Endodermal cell (in vitro differentiated cells): ENCODE measurements at regions not wholly inside any gene's neighbourhood (a gene's known extent, or its start where the extent isn't known, plus 50 kb on each side); places are given as distances from the start of the nearest gene placed in this dataset.

ENCODE experiments used
- DNase-seq: peaks from one replicate; pipeline ENCODE4 v3.0.0-alpha.2; 2017
- H3K27ac ChIP-seq: 2 replicates; pipeline ENCODE4 v1.5.1; 2013; ENCODE audit warnings: mild to moderate bottlenecking, low read depth, low read length, moderate library complexity
- H3K27me3 ChIP-seq: 2 replicates; pipeline ENCODE4 v1.6.1; 2013; ENCODE audit warnings: mild to moderate bottlenecking, low read length, moderate library complexity; ENCODE audit not compliant: insufficient read depth, control insufficient read depth, poor library complexity, severe bottlenecking
- H3K36me3 ChIP-seq: 2 replicates; pipeline ENCODE4 v1.7.0; 2013; ENCODE audit warnings: mild to moderate bottlenecking, low read length, moderate library complexity; ENCODE audit not compliant: control insufficient read depth, insufficient read depth
- H3K4me1 ChIP-seq: one replicate; pipeline ENCODE4 v1.7.0; 2013; ENCODE audit warnings: low read length; ENCODE audit not compliant: control insufficient read depth, insufficient read depth
- H3K4me3 ChIP-seq: 2 replicates; pipeline ENCODE4 v1.5.1; 2013; ENCODE audit warnings: mild to moderate bottlenecking, low read length, moderate library complexity
- H3K9ac ChIP-seq: 2 replicates; pipeline ENCODE4 v1.6.1; 2013; ENCODE audit warnings: mild to moderate bottlenecking, low read length, moderate library complexity; ENCODE audit not compliant: poor library complexity, severe bottlenecking; ENCODE audit errors: extremely low read depth
- H3K9me3 ChIP-seq: 2 replicates; pipeline ENCODE4 v1.6.1; 2013; ENCODE audit warnings: mild to moderate bottlenecking, low read length, moderate library complexity; ENCODE audit not compliant: control insufficient read depth
- H3K27ac Mint-ChIP-seq: 2 replicates; pipeline ENCODE4 v1.8.0; 2020; ENCODE audit warnings: mixed read lengths
- H3K27me3 Mint-ChIP-seq: 2 replicates; pipeline ENCODE4 v1.8.0; 2021; ENCODE audit warnings: mild to moderate bottlenecking, mixed read lengths; ENCODE audit not compliant: insufficient read depth
- H3K36me3 Mint-ChIP-seq: 2 replicates; pipeline ENCODE4 v1.8.0; 2020; ENCODE audit warnings: low read depth, mixed read lengths
- H3K4me1 Mint-ChIP-seq: 2 replicates; pipeline ENCODE4 v1.8.0; 2020; ENCODE audit warnings: mixed read lengths
- H3K4me3 Mint-ChIP-seq: 2 replicates; pipeline ENCODE4 v1.8.0; 2020; ENCODE audit warnings: mild to moderate bottlenecking, moderate library complexity, mixed read lengths
- H3K9me3 Mint-ChIP-seq: 2 replicates; pipeline ENCODE4 v1.8.0; 2020; ENCODE audit warnings: mild to moderate bottlenecking, mixed read lengths
- CTCF ChIP-seq: fragments of 200-600 bp; sonication (generic); conservative IDR thresholded peaks from 2 replicates; pipeline ENCODE4 v1.5.0; 2021; ENCODE audit warnings: antibody characterized with exemption, mild to moderate bottlenecking
- WGBS, 2 experiments: methylation state at CpG; one replicate each; pipeline versions ENCODE4 v1.1.5 to v1.1.7; 2013; ENCODE audit warnings: missing lambda C conversion rate in 2 of 2, mixed read lengths in 1 of 2; ENCODE audit not compliant: insufficient coverage in 1 of 2, insufficient read length in 1 of 2; 5-methylcytosine and 5-hydroxymethylcytosine counted together

- no peaks in the 10 kb centered on the region for H3K9me3 ChIP-seq
- Mint-ChIP-seq H3K9me3 (peaks cover 8% of the 10 kb centered on the region), H3K4me1 (no peaks in the 10 kb centered on the region), H3K27ac (no peak overlapping the region), H3K4me3 (no peak overlapping the region), H3K27me3 (no peaks in the 10 kb centered on the region), H3K36me3 (no peaks in the 10 kb centered on the region)
- H3K4me1 ChIP-seq, result no peaks in the 10 kb centered on the region
- H3K27ac ChIP-seq, result no peak overlapping the region
- no peak for DNase-seq
- TF ChIP-seq CTCF, result no peak
- no peak overlapping the region for H3K9ac ChIP-seq
- no peaks in the 10 kb centered on the region for H3K36me3 ChIP-seq
- no peaks in the 10 kb centered on the region for H3K27me3 ChIP-seq
- H3K4me3 ChIP-seq, result no peak overlapping the region
Measured at GRCh38 chr5:92581249-92581648, 999.8 kb downstream of the NR2F1-AS1 start.

- H3K4me3 Mint-ChIP-seq, result no peak overlapping the region
- H3K9me3 Mint-ChIP-seq, result peaks cover 8% of the 10 kb centered on the region
- no peak for DNase-seq
- Histone ChIP-seq H3K4me3 (no peak overlapping the region), H3K27me3 (no peaks in the 10 kb centered on the region), H3K27ac (no peak overlapping the region), H3K36me3 (no peaks in the 10 kb centered on the region), H3K4me1 (no peaks in the 10 kb centered on the region), H3K9ac (no peak overlapping the region), H3K9me3 (no peaks in the 10 kb centered on the region)
- no peaks in the 10 kb centered on the region for H3K36me3 Mint-ChIP-seq
- no peaks in the 10 kb centered on the region for H3K4me1 Mint-ChIP-seq
- H3K27me3 Mint-ChIP-seq, result no peaks in the 10 kb centered on the region
- H3K27ac Mint-ChIP-seq, result no peak overlapping the region
- WGBS, 2 experiments, result 95 to 97% methylated on average over 2 of the region's 2 CpGs
- TF ChIP-seq CTCF, result no peak
Measured at GRCh38 chr5:92580814-92581213, 1000.2 kb downstream of the NR2F1-AS1 start.

- Histone ChIP-seq H3K9me3 (no peaks in the 10 kb centered on the region), H3K4me3 (no peak overlapping the region), H3K9ac (no peak overlapping the region), H3K27me3 (no peaks in the 10 kb centered on the region), H3K27ac (no peak overlapping the region), H3K4me1 (no peaks in the 10 kb centered on the region), H3K36me3 (no peaks in the 10 kb centered on the region)
- no peak for DNase-seq
- no peaks in the 10 kb centered on the region for H3K9me3 Mint-ChIP-seq
- H3K36me3 Mint-ChIP-seq, result no peaks in the 10 kb centered on the region
- TF ChIP-seq CTCF, result no peak
- no peak overlapping the region for H3K4me3 Mint-ChIP-seq
- H3K27me3 Mint-ChIP-seq, result no peaks in the 10 kb centered on the region
- WGBS, 2 experiments, result 89 to 90% methylated on average over 2 to 3 of the region's 3 CpGs
- H3K27ac Mint-ChIP-seq, result no peak overlapping the region
- H3K4me1 Mint-ChIP-seq, result no peaks in the 10 kb centered on the region
Measured at GRCh38 chr5:92574023-92574422, 1007.0 kb downstream of the NR2F1-AS1 start.
